CD4-positive, alpha-beta T cell (primary cell): ENCODE measurements at regions not wholly inside any gene's neighbourhood (a gene's known extent, or its start where the extent isn't known, plus 50 kb on each side); places are given as distances from the start of the nearest gene placed in this dataset.

Experiments used
- ATAC-seq: fragments of 200-7000 bp; cut with Tn5 transposase; one replicate; pipeline ENCODE4 v1.10.0; 2022; ENCODE audit warnings: mild to moderate bottlenecking; ENCODE audit not compliant: poor library complexity
- CTCF ChIA-PET: fragments of 350-600 bp; sonication (Branson Sonifier 250); formaldehyde crosslinking; loops from one replicate; lab custom pipeline; 2021; ENCODE audit warnings: antibody characterized with exemption, inconsistent platforms; lab: Charles Lee
- POLR2A ChIA-PET: fragments of 350-600 bp; sonication (Branson Sonifier 250); formaldehyde crosslinking; loops from one replicate; lab custom pipeline; 2021; ENCODE audit warnings: antibody characterized with exemption, inconsistent platforms; lab: Charles Lee
- DNase-seq, 14 experiments: peaks; one replicate each; pipeline ENCODE4 v3.0.0-alpha.2; 2013 to 2020; ENCODE audit warnings: mixed read lengths in 2 of 14
- H3K27ac ChIP-seq, 2 donors: one replicate each; pipeline versions ENCODE4 v1.5.1 to v1.7.0; 2013; ENCODE audit warnings: low read length in 2 of 2, low read depth in 1 of 2, mild to moderate bottlenecking in 1 of 2
- H3K27me3 ChIP-seq, 2 experiments: 1 replicate in 1 of 2; 2 replicates in 1 of 2; pipeline versions ENCODE4 v1.6.1 to v1.7.0; 2013; ENCODE audit warnings: low read length in 2 of 2, control low read depth in 1 of 2, mild to moderate bottlenecking in 1 of 2, moderate library complexity in 1 of 2; ENCODE audit not compliant: insufficient read depth in 2 of 2, control insufficient read depth in 1 of 2
- H3K36me3 ChIP-seq: one replicate; pipeline ENCODE4 v1.6.1; 2013; ENCODE audit warnings: low read length, control low read depth; ENCODE audit not compliant: insufficient read depth
- H3K4me1 ChIP-seq: one replicate; pipeline ENCODE4 v1.6.1; 2013; ENCODE audit warnings: low read length, control low read depth; ENCODE audit not compliant: insufficient read depth
- H3K4me3 ChIP-seq: one replicate; pipeline ENCODE4 v1.5.1; 2013; ENCODE audit warnings: mild to moderate bottlenecking, low read length, moderate library complexity
- H3K9me3 ChIP-seq, 2 experiments: 1 replicate in 1 of 2; 2 replicates in 1 of 2; pipeline versions ENCODE4 v1.6.1 to v1.7.0; 2013; ENCODE audit warnings: low read length in 2 of 2, mild to moderate bottlenecking in 2 of 2, control low read depth in 1 of 2, moderate library complexity in 1 of 2; ENCODE audit not compliant: control insufficient read depth in 1 of 2, insufficient read depth in 1 of 2
- H3K27ac Mint-ChIP-seq: one replicate; pipeline ENCODE4 v1.8.0; 2020; ENCODE audit warnings: mixed read lengths
- H3K27me3 Mint-ChIP-seq: one replicate; pipeline ENCODE4 v1.8.0; 2021; ENCODE audit warnings: mixed read lengths
- H3K36me3 Mint-ChIP-seq: one replicate; pipeline ENCODE4 v1.8.0; 2021; ENCODE audit warnings: low read depth, mixed read lengths
- H3K4me1 Mint-ChIP-seq: one replicate; pipeline ENCODE4 v1.8.0; 2021; ENCODE audit warnings: low read depth, mixed read lengths
- H3K4me3 Mint-ChIP-seq: one replicate; pipeline ENCODE4 v1.8.0; 2020; ENCODE audit warnings: mild to moderate bottlenecking, mixed read lengths
- H3K9me3 Mint-ChIP-seq: one replicate; pipeline ENCODE4 v1.8.0; 2020; ENCODE audit warnings: mixed read lengths
- CTCF ChIP-seq: fragments of 200-600 bp; IDR thresholded peaks from one replicate; pipeline ENCODE4 v1.8.0; 2022; ENCODE audit warnings: antibody characterized with exemption, mild to moderate bottlenecking
- intact Hi-C, 2 experiments: fragments of 100-400 bp; cut with DNase I in 1 of 2; cut with micrococcal nuclease in 1 of 2; formaldehyde crosslinking; loops; one replicate each; pipeline versions ENCODE4 v1.15.1 to v1.9.0; 2023 to 2025; cut with DNase I, micrococcal nuclease

GRCh38 chr14:54314365-54315104, 82.3 kb upstream of the CDKN3 start:
- H3K27ac Mint-ChIP-seq, result no peak overlapping the region
- H3K4me3 Mint-ChIP-seq, result no peak overlapping the region
- H3K4me1 Mint-ChIP-seq, result no peaks in the 10 kb centered on the region
- no peak for TF ChIP-seq CTCF
- no peaks in the 10 kb centered on the region for H3K36me3 Mint-ChIP-seq
- H3K27me3 Mint-ChIP-seq, result peaks cover 32% of the 10 kb centered on the region
- no peaks in the 10 kb centered on the region for H3K9me3 Mint-ChIP-seq
- DNase-seq (no peak), ATAC-seq (no peak)
- H3K9me3 ChIP-seq, result no peaks in the 10 kb centered on the region
- no peak overlapping the region for H3K4me3 ChIP-seq
- no peaks in the 10 kb centered on the region for H3K36me3 ChIP-seq
- CTCF ChIA-PET, result no interaction called here
- intact Hi-C loops, result no loop called here
- H3K27me3 ChIP-seq, result no peaks in the 10 kb centered on the region
- H3K27ac ChIP-seq, result no peak overlapping the region
- no peaks in the 10 kb centered on the region for H3K4me1 ChIP-seq
- POLR2A ChIA-PET, result no interaction called here

GRCh38 chr14:54316652-54317051, 80.2 kb upstream of the CDKN3 start:
- intact Hi-C loops, result no loop called here
- ATAC-seq (no peak), DNase-seq (no peak)
- no peaks in the 10 kb centered on the region for H3K36me3 ChIP-seq
- Mint-ChIP-seq H3K9me3 (no peaks in the 10 kb centered on the region), H3K4me3 (no peak overlapping the region), H3K27ac (no peak overlapping the region), H3K27me3 (peaks cover 34% of the 10 kb centered on the region), H3K36me3 (no peaks in the 10 kb centered on the region), H3K4me1 (no peaks in the 10 kb centered on the region)
- no peak for TF ChIP-seq CTCF
- no peak overlapping the region for H3K27ac ChIP-seq
- H3K4me3 ChIP-seq, result no peak overlapping the region
- ChIA-PET CTCF (no interaction called here), POLR2A (no interaction called here)
- H3K9me3 ChIP-seq, result no peaks in the 10 kb centered on the region
- peaks cover 0 to 2% of the 10 kb centered on the region in 2 experiments for H3K27me3 ChIP-seq
- H3K4me1 ChIP-seq, result no peaks in the 10 kb centered on the region

GRCh38 chr14:54317391-54317790, 79.4 kb upstream of the CDKN3 start:
- peaks cover 32% of the 10 kb centered on the region for H3K27me3 Mint-ChIP-seq
- H3K27ac Mint-ChIP-seq, result no peak overlapping the region
- intact Hi-C loops, result no loop called here
- ChIA-PET POLR2A (no interaction called here), CTCF (no interaction called here)
- no peak for ATAC-seq
- no peaks in the 10 kb centered on the region for H3K9me3 Mint-ChIP-seq
- Histone ChIP-seq H3K27ac (no peak overlapping the region), H3K4me1 (no peaks in the 10 kb centered on the region), H3K27me3 (peaks cover 0 to 4% of the 10 kb centered on the region in 2 experiments), H3K36me3 (no peaks in the 10 kb centered on the region), H3K4me3 (no peak overlapping the region), H3K9me3 (no peaks in the 10 kb centered on the region)
- no peak overlapping the region for H3K4me3 Mint-ChIP-seq
- no peaks in the 10 kb centered on the region for H3K4me1 Mint-ChIP-seq
- DNase-seq, result no peak
- TF ChIP-seq CTCF, result no peak
- H3K36me3 Mint-ChIP-seq, result no peaks in the 10 kb centered on the region
